HG03280 (cell line): ENCODE measurements at regions not wholly inside any gene's neighbourhood (a gene's known extent, or its start where the extent isn't known, plus 50 kb on each side); places are given as distances from the start of the nearest gene placed in this dataset.

Experiments
- ATAC-seq: cut with Tn5 transposase; IDR thresholded peaks from one replicate; pipeline ENCODE4 v1.9.1; 2021; ENCODE audit warnings: mild to moderate bottlenecking, moderate library complexity; ENCODE audit not compliant: unreplicated experiment

DNA sequence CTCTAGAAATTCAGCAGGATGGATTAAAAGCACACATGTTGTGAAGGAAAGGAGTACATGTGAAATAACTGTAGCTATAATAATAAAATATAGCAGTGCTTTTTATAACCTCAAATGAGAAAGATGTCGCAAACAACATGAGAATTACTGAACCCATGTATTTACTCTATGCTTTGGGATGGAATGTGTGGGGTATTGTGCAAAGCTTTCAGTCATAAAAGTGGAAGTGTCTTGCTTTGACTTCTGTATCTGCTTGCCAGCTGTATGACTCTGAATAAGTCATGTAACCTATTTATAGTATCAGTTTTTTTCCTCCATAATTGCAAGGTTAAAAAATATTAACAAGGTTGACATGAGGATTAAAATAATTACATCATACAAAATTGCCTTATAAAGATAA, 519.3 kb upstream of the CADM2 start:
- no peak for ATAC-seq

DNA sequence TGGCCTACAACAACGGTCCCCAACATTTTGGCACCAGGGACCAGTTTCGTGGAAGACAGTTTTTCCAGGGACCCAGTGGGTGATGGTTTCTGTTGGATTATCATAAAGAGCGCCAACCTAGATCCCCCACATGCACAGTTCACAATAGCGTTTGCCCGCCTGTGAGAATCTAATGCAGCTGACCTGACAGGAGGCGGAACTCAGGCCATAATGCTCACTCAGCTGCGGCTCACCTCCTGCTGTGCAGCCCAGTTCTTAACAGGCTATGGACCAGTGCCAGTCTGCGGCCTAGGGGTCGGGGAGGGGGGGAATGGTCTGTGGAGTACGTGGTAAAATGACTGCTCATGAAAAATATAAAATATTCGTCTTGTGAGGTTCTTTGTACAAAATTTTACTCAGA, 518.5 kb upstream of the CADM2 start:
- ATAC-seq = no peak

DNA sequence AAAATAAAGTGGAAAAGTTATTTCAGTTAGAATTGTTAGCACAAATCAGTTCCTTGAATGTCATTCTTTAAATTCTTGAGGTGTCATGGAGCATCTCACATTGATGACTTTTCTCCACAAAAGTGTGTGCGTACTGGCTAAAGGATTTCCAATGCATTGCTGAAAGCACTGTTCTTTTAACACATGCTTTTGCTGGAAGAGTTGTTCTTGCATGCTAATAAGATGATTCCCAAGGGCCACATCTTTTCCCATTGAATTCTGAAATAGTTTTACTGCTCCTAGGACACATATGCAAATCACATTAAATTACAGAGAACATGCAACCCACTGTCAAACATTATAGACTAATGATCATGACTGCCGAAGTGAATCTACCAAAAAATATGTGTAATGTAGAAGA, 516.3 kb upstream of the CADM2 start:
- ATAC-seq = no peak

DNA sequence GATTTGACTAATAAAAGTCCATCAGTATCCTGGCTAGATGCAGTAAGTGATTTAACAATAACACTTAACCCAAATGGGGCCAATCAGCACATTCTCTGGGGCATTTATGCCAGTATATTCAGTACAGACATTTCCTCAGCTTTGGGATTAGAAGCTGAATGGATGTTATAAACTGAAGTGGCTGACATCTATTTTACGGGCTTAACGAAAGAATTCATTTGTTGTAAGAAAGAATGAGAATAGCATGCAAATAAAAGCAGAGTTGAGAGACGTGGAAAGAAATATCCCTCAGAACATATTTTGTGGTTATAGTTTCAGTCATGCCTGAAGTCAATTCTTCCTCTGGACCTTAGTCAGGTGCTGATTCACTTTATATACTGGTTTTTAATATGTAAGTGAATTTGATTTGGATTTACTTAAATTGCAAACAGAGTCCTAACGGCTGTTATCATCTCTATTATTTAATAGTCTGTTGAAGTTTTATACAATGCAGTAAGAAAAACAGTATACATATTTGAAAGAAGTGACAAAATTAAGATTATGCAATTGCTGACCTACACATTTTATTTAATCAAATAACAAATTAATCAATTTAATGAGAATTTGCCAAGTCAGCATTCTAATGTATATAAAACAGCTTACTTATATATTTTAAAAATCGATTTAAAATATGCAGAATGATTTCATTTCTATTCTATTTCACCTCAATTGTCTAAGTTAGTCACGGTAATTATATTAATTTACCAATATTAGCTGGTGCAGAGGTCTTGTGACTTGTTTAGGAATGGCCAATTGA, 513.9 kb upstream of the CADM2 start:
- ATAC-seq = no peak

DNA sequence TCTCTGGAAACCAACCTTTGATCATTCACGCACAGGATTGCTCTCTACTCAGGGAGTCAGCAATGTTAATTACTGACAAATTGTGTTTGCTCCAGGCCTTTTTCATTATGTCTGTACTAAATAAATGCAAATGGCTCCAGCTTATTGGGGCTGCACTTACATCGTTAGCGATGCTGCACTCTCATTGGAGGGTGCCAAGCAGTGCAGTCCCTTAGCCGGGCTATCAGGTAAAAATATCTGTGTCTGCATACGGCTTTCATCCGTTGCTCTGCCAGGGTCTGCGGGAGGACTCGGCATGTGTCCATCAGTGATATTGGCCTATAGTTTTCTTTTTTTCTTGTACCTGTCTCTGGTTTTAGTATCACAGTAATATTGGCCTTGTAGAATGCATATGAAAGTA, 471.5 kb upstream of the CADM2 start:
- no peak for ATAC-seq

DNA sequence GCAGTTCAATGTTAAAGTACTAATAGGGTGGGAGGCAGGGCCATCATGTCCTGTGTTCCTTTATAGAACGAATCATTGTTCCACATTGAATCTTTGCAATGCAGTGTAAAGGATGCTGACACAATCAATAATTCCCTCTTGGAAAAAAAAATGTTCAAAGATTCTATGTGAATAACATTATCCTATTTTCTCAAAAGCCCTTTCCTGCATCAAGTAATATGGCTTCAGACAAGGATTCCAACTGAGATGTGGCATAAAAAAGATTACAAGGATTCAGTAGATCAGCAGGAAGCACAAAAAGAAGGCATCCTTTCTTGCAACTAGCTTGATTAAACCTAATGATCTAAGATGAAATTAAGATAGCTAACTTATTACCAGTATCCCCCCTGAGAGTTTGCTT, 454.0 kb upstream of the CADM2 start:
- no peak for ATAC-seq

DNA sequence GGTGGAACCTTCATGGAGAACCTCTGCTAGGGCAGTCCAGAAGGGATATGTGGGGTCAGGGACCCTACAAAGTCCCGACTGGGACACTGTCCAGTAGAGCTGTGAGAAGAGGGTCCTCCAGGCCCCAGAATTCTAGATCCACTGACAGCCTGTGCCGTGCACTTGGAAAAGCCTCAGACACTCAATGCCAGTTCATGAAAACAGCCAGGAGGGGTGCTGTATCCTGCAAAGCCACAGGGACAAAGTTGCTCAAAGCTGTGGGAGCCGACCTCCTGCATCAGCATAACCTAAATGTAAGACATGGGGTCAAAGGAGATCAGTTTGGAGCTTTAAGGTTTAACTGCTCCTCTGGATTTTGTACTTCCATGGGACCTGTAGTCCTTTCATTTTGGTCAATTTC, 448.8 kb upstream of the CADM2 start:
- no peak for ATAC-seq

DNA sequence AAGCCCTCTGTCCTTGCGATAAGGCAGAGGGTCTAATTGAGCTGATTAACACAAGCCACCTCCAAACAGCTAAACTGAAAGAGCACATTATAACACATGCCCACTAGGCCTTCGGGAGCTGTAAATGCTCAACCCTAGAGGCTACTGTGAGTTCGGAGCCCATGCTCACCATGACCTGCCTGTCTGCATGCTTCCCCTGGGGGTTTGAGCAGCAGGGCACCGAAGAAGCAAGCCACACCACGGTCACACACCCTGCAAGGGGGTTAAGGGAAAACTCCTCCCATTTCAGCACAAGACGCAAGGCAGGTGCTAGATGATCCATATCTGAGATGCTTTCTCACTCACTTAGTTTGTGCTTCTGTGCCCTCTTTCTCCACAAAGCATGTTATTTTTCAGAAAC, 435.9 kb upstream of the CADM2 start:
- no peak for ATAC-seq

DNA sequence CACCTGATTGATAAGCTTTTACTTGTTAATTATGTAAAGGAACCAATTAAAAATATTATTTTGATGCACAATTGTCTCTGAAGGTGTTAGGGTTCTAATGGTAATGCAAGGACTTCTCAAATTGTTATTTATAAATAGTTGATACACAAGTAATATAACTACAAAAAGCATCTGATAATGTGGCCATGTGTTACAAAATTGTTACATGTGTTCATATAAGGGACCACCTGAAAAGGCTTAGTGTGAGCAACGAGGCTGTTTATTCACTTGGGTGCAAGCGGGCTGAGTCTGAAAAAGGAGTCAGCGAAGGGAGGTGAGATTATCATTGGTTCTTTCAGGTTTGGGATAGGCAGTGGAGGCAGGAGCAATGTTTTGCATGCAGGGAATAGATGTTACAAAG, 421.9 kb upstream of the CADM2 start:
- no peak for ATAC-seq

DNA sequence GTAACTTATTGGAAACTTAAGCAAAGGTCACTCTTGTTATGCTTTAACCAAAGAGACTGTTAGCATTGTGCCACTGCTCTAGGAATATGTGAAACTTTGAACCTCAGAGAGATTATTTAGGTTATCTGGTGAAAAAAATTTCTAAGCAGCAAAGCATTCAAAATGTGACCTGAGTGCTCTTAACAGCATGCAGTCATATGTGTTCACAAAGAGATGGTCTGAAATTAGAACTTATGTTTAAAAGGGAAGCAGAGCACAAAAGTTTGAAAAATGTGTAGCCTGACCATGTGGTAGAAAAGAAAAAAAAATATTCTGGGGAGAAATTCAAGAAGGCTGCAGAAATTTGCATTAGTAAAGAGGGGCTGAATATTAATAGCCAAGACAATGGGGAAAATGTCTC, 420.2 kb upstream of the CADM2 start:
- no peak for ATAC-seq

DNA sequence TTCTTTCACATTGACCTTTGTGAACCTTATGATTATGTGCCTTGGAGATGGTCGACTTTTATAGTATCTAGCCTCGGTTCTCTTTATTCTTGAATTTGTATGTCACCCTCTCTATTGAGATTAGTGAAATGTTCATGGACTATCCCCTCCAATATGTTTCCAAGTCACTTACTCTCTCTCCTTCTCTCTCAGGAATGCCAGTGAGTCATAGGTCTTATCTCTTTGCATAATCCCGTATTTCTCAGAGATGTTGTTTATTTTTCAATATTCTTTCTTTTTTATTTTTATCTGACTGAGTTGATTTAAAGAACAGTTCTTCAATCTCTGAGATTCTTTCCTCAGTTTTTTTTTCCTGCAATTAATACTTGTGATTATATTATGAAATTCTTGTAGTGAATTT, 411.6 kb upstream of the CADM2 start:
- no peak for ATAC-seq

DNA sequence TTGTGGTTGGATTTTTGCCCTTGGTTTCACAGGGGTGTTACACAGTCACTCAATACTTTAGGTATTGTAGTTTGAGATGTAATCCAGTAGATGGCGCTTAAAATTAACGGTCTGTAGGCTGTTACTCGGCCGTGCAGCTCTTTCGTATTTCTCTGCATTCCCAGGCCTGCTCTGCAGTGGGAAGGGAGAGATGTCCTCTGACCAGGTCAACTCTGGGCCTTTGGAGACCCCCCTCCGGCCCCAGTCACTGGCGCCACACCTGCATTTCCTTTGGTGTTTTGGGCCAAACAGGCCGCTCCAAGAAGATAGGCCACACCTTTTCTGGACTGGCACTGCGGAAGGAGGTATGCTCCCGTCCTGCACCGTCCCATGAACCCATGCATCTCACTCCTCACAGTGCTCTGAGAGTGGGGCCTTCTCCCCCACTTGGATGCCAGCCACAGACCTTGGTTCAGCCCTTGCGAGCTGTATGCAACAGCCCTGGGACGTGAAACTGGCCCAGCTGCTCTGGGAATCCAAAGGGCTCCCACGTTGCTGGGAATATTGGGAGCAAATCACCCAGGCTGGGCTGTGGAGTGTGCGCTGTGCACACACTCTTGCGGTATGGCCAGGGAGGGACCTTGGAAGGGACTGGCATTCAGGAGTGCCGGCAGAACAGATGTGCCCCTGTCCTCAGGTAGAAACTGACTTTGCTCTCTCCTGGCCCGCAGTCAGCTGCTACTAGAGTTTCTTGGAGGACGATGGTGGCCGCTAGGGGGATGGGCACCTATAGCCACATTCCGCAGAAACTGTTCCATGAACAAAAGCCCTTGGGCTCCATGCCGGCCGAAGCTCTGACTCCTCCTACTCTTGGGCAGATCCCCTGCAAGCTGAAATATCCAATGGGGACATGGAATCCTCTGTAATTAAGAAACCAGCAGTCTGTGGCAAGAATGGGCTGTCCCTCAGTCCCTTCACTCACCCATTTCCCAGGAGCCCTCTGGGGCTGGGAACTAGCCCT, 410.5 kb upstream of the CADM2 start:
- ATAC-seq = peak; percentile 62

DNA sequence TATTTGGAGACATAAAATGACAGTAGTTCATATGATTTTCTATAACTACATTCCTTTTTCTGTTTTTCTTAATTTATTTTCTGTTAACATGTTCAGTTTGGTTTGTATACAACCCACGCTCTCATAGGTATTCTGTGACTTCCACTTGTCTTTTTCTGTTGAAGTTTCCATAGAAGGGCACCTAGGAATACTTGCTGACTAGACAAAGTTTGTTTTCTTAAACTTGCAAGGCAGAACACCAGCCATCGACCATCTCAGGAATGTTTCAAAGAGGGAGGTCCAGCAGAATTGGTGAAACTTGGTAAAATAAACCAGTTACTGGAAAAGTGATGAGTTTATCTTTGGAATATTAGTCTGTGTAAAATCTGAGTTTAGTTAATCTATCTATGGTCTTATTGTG, 403.2 kb upstream of the CADM2 start:
- ATAC-seq = no peak

DNA sequence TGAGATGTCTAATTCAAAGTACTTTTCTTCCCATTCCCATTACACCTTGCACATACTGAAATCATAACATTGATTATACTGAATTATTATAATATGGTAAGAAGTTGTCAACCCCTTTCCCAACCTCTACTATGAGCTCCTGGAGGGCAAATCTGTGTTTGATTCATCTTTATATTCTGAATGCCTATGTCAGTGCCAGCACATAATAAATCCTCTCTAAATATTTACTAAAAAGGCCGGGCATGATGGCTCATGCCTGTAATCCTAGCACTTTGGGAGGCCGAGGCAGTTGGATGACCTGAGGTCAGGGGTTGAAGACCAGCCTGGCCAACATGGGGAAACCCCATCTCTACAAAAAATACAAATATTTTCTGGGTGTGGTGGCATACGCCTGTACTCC, 392.5 kb upstream of the CADM2 start:
- no peak for ATAC-seq

DNA sequence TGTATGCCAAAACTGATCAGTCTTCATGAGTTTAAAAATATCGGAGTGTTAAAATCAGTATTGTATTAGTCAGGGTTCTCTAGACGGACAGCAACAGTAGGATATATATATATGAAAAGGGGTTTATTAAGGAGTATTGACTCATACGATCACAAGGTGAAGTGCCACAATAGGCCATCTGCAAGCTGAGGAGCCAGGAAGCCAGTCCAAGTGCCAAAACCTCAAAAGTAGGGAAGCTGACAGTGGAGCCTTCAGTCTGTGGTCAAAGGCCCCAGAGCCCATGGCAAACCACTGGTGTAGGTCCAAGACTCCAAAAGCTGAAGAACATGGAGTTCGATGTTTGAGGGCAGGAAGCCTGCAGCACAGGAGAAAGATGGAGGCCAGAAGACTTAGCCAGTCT, 391.0 kb upstream of the CADM2 start:
- ATAC-seq = no peak

DNA sequence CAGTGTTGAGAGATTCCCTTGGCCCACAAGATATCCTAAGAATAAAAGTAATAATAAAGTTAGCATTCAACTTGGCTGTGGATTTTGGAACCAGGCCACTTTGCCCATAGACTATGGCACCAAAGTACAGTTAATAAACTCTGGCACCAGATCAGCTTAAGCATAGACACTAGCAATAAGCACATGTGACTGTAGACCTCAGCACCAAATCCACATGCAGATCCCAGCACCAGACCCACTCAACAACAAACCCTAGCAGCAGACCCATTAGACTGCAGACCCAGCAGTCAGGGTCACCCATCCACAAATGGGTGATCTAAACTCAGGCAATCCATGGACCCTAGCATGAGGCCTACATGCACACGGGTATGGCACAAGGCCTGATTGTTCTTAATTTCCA, 384.8 kb upstream of the CADM2 start:
- ATAC-seq = no peak

DNA sequence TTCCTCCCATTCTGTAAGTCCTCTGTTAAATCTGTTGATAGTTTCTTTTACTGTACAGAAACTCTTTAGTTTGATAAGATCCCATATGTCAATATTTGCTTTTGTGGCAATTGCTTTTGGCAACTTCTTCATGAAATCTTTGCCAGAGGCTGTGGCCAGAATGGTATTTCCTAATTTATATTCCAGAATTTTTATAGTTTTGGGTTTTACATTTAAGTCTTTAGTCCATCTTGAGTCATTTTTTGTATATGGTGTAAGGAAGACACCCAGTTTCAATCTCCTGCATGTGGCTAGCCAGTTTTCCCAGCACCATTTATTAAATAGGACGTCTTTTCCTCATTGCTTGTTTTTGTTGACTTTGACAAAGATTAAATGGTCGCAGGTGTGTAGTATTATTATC, 372.4 kb upstream of the CADM2 start:
- ATAC-seq = no peak

DNA sequence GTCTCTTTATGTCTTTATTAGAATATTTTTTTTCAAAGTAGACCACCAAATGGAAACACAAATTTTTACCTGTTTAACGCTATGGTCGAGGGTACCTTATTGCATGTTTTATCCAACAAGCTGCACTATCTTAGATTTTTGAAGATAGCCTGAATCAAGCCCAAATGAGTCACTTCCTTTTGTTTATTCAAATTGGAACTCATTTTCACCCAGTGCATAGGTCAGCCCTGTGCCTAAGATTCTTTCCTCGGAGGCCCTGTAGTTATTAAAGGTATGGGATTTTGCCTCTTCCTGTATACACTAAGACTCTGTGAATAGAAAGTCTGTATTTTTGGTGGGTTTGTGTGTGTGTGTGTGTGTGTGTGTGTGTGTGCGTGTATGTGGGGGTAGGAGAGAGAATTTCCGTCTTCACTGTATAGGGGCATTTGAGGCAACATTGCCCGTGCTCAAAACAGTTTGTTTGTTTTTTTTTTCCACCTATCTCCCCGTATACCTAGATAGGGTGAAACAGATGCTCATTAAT, 358.0 kb upstream of the CADM2 start:
- ATAC-seq = no peak

DNA sequence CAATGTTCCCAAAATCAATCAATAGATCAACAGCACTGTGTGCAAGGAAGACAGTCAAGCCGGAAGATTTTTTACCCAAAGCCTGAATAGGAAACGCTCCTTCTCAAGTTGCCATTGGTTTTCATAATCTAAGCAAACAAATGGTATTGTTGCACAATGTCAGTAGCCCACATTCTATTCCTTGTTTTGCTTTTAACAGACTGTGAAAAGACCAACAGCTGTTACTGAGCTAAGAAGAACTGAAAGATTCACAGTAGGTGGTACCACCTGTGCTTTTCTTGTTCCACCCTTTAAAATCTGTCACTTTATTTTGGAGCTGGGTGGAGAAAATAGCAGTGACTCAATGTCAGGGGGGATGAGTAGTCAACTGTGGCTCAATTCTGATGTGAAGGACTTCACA, 357.5 kb upstream of the CADM2 start:
- no peak for ATAC-seq

DNA sequence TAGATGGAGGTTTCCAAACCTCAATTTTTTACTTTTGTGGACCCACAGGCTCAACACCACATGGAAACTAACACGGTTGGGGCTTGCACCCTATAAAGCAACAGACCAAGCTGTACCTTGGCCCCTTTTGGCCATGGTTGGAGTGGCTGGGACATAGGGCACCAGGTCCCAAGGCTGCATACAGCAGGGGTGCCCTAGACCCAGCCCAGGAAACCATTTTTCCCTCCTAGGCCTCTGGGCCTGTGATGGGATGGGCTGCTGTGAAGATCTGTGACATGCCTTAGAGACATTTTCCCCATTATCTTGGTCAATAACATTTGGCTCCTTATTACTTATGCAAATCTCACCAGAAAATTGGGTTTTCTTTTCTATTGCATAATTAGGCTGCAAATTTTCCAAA, 337.0 kb upstream of the CADM2 start:
- no peak for ATAC-seq

DNA sequence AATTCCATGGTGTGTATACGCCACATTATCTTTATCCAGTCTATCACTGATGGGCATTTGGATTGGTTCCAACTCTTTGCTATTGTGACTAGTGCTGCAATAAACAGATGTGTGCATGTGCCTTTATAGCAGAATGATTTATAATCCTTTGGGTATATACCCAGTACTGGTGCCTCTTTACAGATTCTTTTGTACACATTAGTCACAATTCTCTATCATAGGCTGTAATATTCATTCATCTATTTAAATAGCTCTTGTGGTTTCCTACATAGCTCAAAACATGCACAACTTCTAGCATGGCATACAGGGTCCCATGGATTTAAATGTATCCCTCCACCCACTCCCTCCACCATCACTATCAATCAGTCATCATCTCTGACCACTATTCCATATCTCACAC, 324.1 kb upstream of the CADM2 start:
- no peak for ATAC-seq

DNA sequence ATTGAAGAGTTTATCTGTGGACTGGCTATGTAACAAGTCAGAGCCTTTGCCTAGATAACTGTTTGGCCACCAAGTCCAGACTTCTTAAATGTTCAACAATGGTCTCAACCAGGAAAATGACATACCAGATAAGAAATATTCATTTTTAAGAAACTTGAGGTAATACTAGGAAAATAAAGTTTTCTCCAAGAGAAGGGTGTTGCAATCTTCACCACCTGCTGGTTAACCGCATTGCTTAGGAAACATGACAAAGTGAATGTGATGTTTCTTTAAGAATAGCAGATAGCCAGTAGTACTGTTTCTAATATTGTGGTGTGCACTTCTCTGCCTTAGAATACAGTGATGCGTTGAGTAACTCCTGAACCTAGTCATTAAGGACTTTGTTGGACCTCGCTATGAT, 321.5 kb upstream of the CADM2 start:
- ATAC-seq = no peak
